Fibroblast of skin of back (primary cell): ENCODE measurements at regions not wholly inside any gene's neighbourhood (a gene's known extent, or its start where the extent isn't known, plus 50 kb on each side); places are given as distances from the start of the nearest gene placed in this dataset.
A peak's percentile ranks its signal among the peaks of the same experiment; 100 is the strongest.

Source experiments
- DNase-seq: peaks from one replicate; pipeline ENCODE4 v3.0.0-alpha.2; 2013

DNA sequence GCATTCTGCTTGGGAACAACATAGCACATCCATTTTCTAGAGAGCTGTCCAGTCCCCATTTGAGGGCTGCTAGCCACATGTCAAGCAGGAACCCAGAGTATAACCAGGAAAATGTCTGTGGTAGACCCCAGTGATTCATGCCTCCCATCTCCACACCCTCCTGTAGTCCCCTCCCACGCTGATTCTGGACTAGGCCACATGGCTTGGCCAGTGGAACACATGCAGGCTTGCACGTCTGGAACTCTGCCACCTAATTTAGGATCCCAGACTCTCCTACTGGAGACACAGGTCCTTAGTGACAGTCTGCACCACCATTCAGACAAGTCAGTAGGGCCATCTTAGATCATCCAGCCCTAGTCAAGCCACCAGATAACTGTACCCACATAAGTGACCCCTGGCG, 149.8 kb downstream of the ZIC5 start:
- no peak for DNase-seq

DNA sequence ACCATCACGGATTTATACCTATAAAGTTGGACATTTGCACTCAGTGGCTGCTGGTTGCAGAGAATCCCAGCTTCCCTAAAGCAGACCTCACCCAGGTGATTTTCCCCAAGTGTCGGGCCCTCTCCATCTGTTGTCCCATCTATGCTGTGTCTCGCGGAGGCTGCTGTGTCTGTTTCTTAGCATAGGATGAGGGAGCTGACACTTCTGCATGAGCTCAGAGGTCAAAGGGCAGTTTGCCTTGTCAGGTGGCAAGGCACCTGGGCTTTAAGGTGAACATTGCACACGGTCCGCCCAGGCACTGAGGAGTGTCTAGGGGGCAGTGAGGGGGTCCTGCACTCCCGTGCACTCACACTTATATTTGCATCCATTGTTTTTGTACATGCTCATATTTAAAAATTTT, 151.6 kb downstream of the ZIC5 start:
- DNase-seq, result no peak

DNA sequence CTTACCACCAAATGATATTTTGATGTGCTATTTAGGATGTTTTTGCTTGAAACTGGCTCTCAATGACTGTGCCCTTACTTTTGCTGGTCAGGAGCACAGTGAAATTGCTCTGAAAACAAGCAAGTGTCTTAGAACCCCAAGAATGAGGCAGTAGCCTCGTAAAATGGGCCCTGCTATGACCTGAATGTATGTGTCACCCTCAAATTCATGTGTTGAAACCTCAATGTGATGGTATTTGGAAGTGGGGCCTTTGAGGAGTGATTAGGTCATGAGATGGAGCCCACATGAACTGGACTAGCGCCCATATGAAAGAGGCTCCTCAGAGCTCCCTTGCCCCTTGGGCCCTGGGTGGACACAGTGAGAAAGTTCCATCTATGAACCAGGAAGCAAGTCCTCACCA, 155.2 kb downstream of the ZIC5 start:
- no peak for DNase-seq

DNA sequence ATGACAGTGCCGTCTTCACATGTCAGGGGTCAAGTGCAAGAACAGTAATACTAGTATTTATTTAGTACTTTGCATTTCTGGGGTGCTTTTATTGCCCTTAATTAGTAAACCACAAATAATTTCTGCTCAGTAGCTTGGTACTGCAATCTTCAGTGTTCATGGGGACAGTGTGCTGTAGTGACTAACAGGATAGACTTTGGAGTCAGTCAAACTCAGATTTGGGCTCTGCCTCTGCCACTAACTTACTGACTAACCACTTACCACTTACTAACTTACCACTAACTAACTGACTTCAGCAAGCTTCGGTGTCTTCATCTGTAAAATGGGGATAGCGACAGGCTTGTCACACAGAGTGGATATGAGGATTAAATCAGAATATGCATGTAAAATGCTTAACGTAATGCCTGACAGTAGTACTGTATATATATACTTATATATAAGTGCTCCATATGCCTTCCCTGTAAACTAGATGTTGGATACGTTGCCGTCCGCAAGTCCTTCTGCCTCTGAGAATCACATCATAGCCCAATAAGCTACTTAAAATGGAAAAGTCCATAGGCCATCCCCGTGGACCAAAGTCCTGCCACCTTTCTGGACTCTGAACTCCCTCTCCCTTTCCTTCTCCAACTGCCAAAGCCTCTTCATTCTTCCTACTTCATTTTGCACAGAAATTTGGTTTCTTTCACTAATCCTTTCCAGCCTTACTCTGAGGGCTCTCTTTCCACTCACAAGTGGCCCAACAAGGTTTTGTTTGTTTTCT, 158.1 kb downstream of the ZIC5 start:
- no peak for DNase-seq

DNA sequence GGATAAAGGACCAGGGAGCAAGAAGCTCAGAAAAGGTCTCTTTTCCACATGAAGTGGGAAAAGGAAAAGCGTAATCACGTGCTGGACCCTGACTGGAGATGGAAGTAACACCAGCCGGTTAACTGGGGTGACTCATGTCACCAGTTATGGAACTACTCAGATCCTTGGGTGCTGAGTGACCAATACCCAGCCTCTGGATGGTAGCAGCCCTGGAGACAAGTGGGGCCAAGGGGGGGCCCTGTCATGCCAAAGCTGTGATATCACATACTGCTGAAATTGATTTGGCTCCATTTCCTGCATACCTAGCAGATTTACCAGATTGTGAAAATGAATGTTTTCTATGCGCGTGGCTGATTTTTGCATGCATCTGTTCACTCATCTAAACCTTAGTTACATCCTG, 158.9 kb downstream of the ZIC5 start:
- DNase-seq, result peak; percentile 85

DNA sequence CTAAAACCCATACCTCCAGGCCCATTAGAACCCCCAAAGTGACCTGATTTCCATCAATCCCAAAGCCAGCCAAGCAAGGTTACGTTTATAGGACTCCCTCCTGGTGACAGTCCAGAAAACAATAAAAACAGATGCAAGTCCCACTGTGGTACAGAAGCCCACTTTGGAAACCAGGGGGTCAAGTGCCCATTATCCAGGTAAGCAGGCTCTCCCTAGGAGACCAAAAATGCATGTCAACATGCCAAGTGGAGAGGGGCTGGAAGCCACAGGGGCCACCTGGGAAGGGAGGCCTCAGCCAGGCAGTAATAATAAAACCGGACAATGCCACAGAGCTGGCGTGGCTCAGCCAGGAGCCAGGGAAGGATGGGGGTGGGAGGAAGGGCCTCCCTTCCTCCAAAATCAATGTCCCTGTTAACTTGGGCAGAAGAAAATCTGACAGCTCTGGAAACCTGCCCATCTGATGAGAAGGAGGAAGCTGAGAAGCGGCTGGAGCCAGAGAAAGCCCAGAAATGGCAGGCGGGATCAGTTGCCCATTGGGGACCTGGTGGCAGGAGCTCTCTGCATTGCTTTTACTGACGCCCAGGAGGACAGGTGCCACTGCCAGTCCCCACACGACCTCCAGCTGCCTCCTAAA, 160.4 kb downstream of the ZIC5 start:
- no peak for DNase-seq

DNA sequence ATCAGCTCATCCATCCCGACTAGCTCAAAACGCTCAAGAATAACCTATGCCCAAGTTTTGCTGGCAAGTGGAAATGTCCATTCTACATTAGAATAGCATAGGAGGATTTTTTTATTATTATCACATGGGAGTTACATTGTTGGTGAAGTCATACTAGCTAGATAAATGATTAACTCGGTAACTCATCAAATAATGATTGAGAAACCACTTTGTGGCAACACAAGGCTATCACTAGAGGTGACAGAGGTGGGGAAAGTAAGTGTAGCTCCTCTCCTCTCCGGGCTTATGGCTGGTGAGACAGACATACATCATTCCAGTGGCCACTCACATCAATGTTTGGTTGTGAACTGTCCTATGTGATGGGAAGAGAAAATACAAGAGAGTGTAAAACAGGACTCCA, 161.6 kb downstream of the ZIC5 start:
- DNase-seq, result no peak

DNA sequence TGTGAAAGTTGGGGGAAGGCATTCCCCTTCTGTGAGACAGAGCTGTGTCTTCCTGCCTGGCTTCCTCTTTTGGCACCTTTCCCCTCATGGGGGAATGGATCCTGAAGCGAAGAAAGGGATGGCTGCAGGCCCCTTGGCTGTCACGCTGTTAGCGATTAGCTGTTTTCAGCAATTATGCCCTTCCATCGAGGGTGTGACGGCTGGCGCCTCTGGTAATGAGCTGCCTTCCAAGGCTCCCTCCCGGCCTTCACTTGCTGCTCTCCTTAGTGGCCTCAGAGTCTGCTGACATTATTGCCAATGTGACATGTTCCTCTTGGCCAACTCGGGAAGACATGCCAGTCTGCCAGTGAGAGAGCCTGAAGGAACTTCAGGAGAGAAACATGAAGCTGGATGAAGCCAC, 162.1 kb downstream of the ZIC5 start:
- no peak for DNase-seq

DNA sequence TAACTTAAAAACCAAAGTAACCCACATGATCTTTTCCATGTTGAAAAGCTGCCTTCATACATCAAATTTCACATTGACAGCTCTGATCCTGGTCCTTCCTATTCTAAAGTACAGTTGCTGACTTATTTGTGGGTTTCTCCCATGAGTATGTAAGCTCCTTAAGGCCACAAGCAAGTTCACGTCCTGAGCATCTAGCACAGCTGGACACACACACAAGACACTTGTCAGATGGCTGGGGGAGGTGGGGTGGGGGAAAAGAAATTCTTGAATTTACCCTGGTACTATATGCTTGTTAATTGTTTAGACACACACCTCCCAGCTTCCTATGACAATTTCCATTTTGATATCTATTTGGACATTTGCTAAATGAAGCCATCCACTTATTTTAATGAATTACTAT, 162.8 kb downstream of the ZIC5 start:
- no peak for DNase-seq

DNA sequence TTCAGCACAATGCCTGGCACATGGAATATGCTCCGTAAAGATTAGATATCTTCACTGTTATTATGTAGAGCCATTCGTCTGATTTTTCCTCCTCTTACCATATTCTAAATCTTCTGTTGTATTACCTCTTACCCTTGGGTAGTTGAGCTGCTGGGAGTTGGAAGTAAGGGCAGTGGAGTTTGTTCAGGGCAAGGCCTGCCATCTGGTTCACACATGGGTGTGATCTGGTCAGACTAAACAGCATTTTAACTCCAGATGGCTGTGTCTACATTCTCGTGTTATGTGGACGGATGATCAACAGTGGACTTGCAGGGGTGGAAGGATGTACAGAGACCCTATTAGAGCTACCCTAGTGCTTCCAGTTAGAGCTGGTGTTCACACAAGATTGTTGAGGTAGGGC, 164.9 kb downstream of the ZIC5 start:
- no peak for DNase-seq

DNA sequence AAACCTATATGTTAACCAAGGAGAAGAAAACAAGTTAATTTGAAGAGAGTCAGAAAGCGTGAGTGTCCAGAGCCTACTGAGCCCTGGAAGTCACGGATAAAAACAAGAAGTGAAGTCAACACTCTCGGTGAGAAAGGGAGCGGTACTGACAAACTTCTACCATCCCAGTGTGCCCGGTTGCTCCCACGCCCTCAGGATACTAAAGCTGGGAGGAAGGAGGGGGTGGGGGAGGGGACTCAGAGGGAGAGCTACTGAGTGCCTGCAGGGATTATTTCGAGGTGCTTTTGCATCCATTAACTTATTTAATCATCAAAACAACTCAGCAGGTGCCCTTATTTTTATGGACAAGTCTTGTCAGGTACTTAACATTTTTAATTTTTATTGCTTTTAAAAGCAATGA, 166.2 kb downstream of the ZIC5 start:
- DNase-seq, result no peak

DNA sequence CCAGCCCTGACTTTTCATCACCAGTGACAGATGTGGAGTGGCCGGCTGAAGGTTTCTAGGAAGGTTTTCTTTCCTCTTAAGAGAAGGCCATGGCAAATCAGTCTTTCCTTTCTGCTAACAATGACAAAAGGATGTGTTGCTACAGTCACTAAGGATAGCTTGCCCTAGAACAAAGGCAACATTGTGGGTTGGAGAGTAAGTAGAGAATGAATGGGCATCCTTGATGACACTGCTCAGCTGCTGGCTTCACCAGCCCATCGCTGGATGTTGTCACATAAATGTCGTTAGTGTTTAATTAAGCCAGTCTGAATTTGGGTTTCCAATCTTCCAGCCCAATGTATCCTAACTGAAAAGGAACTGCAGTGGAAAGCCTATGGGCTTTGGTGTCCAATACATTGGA, 168.4 kb downstream of the ZIC5 start:
- DNase-seq, result no peak

DNA sequence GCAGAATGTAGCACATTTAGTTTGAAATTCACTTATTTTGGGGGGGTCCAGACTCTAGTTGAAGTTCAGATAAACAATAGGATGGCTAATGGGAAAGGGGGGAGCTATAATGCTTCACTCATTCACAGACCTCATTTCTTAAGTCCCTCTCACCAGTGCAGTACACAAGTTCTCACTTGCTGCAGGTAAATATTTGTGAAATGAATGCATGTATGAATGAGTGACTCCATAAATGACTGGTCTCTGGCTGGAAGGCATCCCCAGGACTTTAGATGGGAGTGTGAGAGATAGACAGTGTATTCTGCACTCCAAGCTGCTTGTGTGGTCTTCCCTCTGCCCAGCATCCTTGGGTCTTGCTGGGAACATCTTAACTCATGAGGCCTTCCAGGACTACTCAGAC, 169.2 kb downstream of the ZIC5 start:
- no peak for DNase-seq

DNA sequence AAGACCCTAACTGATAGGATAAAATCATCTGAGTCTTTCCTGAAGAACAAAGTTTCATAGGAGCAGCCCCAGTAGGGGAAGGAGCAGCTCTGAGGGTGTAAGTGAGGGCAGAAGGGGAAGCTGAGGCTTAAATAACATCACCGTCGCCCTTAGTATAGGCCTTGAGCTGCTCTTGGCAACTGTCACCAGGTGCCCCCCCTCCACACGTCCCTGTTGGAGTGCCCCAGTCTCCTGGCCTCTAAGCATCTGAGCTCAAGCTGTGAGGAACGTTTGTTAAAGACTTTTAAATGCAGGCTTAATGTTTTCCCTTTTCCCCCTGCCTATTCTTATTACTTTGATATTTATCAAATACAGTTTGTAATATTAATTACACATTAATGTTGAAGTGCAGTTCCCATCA, 170.6 kb downstream of the ZIC5 start:
- no peak for DNase-seq

DNA sequence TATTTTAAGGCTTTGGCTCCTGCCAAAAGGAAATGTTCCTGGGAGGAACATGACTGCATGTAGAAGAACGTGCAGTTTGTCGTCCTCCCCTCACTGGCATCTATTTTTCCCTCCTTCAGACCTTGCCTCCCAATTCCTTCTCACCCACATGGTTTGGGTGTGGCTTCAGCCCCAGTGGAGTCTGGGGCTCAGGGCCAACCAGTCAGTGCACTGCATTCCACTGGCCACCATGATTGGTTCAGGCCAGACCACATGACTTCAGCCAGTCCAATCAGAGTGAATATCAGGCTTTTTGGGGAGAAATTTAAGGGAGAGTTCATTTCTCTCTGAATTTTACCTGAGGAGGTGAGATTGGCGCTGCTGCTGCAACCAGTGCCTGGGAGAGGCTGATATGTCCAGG, 171.6 kb downstream of the ZIC5 start:
- no peak for DNase-seq

DNA sequence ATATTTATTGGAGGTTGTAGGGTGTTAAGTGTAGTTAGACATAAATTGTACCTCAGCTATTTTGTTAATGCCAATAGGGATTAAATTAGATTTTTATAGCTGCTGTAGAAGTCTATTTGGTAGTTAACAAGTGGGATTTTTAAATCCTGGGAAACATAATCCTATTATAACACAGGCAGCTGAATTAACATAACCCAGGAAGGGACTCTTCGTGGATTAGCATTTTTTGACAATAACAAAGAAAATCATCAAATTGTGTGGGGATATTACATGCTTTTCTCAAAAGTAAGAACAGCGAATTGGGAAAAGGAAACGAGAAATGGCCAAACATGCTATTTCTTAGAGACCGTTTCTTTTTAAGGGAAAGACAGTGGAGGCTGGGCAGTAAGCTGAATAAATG, 172.8 kb downstream of the ZIC5 start:
- DNase-seq, result no peak

DNA sequence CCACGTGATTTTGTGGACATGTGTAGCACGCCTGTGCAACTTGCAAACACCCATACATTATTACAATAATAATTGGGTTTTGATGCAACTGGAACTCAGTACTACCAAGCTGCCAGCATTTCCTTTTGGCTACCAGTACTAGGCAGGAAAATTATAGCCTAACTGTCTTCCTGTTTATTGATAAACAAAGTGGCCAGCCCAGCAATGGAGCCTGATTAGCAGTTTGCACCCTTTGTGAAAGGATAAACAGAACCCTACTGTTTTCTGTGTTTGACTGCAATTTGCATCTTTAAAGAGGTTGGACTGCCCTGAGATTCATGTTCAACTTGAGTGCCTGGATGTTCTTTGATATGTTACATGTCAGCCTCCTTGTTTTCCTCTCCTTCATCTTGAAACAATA, 173.9 kb downstream of the ZIC5 start:
- no peak for DNase-seq

DNA sequence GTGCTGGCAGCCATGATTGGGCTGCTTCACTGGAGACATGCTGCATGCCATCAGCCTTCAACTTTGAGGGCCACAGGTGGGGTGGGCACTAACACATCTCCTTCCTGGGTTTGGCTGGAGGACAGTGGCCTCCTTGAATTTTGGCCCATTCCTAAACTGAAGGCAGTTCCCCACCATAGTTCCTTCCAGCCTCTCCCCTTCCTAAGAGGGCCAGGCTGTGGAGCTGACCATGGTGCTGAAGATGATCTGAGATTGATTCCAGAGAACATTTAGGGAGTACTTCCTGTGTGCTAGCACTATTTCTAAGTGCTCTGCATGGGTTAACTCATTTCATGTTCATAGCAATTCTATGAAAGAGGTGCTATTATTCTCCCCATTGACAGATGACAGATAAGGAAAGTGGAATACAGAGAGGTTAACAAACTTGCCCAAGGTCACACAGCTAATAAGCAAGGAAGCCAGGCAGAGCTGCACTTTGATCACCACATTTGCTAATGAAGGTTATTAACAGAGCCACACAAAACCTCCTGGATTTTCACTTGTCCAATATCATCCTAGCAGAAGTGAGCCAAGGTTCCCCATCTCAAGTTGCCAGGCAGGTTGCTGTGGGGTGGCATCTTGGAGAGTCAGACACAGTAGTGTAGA, 175.3 kb downstream of the ZIC5 start:
- DNase-seq, result peak; percentile 65

DNA sequence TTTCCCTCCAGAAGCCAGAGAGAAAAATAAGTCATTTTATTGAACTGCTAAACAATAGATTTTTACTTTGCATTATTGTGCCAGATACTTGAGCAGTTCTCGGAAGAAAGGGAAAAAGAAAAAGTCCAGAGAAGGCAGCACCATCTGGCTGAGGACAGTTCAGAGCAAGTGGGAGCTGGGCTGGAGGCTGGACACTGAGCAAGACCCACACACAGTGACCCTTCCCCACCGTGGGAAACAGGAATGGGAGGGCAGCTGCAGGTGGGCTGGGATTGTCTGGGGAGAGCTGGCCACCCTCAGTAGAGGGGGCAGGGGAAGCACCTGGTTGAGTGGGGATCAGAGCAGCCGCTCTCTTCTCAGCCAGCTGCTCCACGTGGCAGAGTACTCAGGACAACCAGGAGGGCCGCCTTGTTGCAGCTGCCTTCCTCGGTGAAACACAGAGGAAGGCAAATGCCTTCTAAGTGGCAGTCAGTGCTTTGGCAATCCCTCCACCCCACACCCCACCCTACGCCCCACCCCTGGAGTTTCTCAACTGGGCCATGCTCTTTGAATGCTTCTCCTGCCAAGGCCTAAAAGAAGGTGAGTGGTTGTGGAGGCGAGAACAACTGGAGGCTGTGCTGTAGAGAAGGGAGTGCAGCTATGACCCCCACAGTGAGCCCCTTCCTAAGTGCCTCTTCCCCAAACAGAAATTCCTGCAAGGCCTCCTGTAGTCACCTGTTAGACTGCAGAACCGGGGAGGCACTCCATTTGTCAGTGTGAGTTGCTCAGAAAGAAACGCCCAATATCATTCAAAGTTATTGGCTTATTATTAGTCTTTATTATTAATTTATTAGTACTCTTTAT, 179.3 kb downstream of the ZIC5 start:
- DNase-seq, result no peak

DNA sequence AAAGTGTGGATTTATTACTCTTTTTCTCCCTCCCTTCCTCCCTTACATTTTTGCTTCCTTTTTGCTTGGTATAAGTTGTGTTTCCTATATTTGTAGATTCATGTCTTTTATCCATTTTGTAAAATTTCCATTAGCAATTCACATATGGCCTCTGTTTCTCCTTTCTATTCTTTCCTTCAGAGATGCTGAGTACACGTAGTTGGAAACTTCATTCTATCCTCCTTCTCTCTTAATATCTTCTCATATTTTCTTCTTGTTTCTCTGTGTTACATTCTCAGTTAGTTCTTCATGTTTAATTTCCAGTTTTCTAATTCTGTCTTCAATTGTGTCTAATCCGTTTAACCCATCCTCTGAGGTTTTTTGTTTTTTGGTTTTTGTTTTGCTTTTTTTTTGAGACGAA, 188.9 kb downstream of the ZIC5 start:
- no peak for DNase-seq

DNA sequence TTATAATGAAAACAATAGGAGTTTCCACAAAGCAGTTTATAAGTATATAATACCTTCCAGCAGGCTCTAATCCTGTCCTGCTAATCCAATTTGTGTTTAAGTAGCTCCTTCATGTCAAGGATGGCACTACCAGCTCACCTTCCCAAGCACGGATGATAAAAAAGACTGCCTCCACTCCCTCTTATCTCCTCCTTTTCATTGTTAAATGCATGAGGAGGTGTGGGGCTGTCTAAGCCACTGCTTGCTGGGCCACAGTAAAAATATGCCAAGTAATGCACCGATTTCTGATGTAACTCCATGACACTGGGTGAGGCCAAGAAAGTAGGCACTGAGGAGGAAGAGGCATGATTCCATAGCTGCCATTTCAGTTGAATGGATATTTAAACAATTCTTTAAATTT, 193.1 kb downstream of the ZIC5 start:
- no peak for DNase-seq

DNA sequence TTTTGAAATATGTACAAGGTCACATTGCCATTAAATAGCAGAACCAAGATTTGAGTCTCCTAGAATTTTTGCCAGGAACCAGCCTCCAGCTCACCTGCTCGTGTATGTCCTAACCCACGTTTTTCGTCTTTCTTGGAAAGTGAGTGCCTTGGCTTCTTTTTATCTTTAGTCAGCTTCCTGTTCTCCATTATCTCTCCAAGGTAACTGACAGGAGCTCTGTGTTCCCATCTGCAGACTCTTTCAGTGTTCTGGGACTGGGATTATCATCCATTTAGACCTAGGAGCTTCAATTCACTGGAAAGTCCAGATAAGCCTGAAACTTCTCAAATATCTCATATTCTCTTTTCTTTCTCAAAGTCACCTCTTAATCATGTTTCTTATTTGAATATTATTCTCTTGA, 193.7 kb downstream of the ZIC5 start:
- DNase-seq, result no peak

DNA sequence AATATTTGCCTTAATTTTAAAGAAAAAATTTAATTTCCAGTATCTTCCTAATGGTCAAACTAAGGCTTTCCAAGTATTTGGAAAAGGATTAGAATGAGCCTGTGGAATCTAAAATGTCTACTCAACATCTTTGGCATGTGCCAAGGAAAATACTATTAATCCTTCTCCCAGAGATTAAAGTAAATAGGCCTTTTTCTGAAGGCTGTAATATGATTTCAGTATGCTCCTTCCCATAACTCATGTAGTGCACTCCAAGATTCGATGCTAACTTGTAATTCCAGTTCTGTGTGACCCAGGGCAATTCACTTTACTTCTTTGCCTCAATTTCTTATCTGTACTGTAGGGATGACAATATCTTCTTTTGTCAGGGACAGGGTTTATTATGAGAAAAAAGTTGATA, 196.9 kb downstream of the ZIC5 start:
- DNase-seq, result peak; percentile 44
